ENCODE measurements at regions not wholly inside any gene's neighbourhood (a gene's known extent, or its start where the extent isn't known, plus 50 kb on each side); places are given as distances from the start of the nearest gene placed in this dataset.

DNA sequence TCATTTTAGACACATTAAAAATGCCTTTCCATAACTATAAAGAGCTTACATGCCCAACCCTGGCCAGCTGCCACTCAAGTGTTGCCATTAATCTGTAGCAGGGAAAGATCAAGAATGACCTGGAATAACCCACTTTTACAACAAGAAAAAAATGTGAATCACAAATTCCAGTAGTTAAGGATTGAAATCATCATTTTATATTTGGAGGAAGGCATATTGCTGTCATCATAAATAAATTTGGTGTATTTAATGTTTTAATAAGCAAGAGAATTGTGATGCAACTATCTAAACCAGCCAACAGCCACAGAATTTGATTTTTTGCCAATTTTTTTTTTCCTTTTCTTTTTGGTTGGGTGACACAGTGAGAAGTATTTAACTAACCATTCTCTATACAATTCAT lies 240.0 kb upstream of the SEMA6D start:
- Histone ChIP-seq H3K9ac (ENCODE audit: low read depth in 1 of 2, low read length in 2 of 2) (no peak overlapping the region), H3K27ac (ENCODE audit: low read depth in 1 of 2, low read length in 2 of 2) (no peak overlapping the region), H3K9me3 (ENCODE audit: control insufficient read depth in 4 of 4, low read length in 3 of 4) (no peaks in the 10 kb centered on the region), H3K4me3 (ENCODE audit: low read depth in 1 of 3, low read length in 3 of 3) (no peak overlapping the region), H3K36me3 (ENCODE audit: control insufficient read depth in 4 of 4, insufficient read depth in 3 of 4, low read depth in 1 of 4, low read length in 3 of 4) (no peaks in the 10 kb centered on the region), H3K27me3 (ENCODE audit: control insufficient read depth in 4 of 4, insufficient read depth in 4 of 4, low read length in 3 of 4) (no peaks in the 10 kb centered on the region), H3K4me1 (ENCODE audit: control insufficient read depth in 4 of 4, insufficient read depth in 4 of 4, low read length in 3 of 4) (peaks cover 0 to 1% (median 0%) of the 10 kb centered on the region in 4 donors)
- TF ChIP-seq HNF4G (IDR thresholded peaks at IDR 0.05) (no peak), GABPA (IDR thresholded peaks at IDR 0.05 in 1 of 2, conservative IDR thresholded peaks at IDR 0.05 in 1 of 2) (no peak), HNF4A (conservative IDR thresholded peaks at IDR 0.05) (no peak), EGR1 (IDR thresholded peaks at IDR 0.05; ENCODE audit: low read depth in 2 of 2) (no peak), FOXA1 (IDR thresholded peaks at IDR 0.05) (no peak), RAD21 (IDR thresholded peaks at IDR 0.05) (no peak), NR2F2 (IDR thresholded peaks at IDR 0.05) (no peak), JUND (IDR thresholded peaks at IDR 0.05) (no peak)
- TF ChIP-seq, protein P1, sequence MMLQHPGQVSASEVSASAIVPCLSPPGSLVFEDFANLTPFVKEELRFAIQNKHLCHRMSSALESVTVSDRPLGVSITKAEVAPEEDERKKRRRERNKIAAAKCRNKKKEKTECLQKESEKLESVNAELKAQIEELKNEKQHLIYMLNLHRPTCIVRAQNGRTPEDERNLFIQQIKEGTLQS (IDR thresholded peaks at IDR 0.05), result no peak
- TF ChIP-seq, protein P2, sequence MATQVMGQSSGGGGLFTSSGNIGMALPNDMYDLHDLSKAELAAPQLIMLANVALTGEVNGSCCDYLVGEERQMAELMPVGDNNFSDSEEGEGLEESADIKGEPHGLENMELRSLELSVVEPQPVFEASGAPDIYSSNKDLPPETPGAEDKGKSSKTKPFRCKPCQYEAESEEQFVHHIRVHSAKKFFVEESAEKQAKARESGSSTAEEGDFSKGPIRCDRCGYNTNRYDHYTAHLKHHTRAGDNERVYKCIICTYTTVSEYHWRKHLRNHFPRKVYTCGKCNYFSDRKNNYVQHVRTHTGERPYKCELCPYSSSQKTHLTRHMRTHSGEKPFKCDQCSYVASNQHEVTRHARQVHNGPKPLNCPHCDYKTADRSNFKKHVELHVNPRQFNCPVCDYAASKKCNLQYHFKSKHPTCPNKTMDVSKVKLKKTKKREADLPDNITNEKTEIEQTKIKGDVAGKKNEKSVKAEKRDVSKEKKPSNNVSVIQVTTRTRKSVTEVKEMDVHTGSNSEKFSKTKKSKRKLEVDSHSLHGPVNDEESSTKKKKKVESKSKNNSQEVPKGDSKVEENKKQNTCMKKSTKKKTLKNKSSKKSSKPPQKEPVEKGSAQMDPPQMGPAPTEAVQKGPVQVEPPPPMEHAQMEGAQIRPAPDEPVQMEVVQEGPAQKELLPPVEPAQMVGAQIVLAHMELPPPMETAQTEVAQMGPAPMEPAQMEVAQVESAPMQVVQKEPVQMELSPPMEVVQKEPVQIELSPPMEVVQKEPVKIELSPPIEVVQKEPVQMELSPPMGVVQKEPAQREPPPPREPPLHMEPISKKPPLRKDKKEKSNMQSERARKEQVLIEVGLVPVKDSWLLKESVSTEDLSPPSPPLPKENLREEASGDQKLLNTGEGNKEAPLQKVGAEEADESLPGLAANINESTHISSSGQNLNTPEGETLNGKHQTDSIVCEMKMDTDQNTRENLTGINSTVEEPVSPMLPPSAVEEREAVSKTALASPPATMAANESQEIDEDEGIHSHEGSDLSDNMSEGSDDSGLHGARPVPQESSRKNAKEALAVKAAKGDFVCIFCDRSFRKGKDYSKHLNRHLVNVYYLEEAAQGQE (IDR thresholded peaks at IDR 0.05), result no peak
- TF ChIP-seq, protein P3, sequence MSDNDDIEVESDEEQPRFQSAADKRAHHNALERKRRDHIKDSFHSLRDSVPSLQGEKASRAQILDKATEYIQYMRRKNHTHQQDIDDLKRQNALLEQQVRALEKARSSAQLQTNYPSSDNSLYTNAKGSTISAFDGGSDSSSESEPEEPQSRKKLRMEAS (IDR thresholded peaks at IDR 0.05), result no peak
- TF ChIP-seq, protein P4, sequence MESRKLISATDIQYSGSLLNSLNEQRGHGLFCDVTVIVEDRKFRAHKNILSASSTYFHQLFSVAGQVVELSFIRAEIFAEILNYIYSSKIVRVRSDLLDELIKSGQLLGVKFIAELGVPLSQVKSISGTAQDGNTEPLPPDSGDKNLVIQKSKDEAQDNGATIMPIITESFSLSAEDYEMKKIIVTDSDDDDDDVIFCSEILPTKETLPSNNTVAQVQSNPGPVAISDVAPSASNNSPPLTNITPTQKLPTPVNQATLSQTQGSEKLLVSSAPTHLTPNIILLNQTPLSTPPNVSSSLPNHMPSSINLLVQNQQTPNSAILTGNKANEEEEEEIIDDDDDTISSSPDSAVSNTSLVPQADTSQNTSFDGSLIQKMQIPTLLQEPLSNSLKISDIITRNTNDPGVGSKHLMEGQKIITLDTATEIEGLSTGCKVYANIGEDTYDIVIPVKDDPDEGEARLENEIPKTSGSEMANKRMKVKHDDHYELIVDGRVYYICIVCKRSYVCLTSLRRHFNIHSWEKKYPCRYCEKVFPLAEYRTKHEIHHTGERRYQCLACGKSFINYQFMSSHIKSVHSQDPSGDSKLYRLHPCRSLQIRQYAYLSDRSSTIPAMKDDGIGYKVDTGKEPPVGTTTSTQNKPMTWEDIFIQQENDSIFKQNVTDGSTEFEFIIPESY (IDR thresholded peaks at IDR 0.05), result no peak
- no peak for DNase-seq (ENCODE audit: low spot score)

GRCh38 chr15:47484059-47484458 lies 233.2 kb upstream of the SEMA6D start:
- no peaks in the 10 kb centered on the region for H3K27me3 ChIP-seq (ENCODE audit: control insufficient read depth in 4 of 4, insufficient read depth in 4 of 4, low read length in 3 of 4)
- H3K36me3 ChIP-seq (ENCODE audit: control insufficient read depth in 4 of 4, insufficient read depth in 3 of 4, low read depth in 1 of 4, low read length in 3 of 4), result no peaks in the 10 kb centered on the region
- no peak overlapping the region for H3K9ac ChIP-seq (ENCODE audit: low read depth in 1 of 2, low read length in 2 of 2)
- 70% methylated on average over 3 of the region's 3 CpGs for WGBS
- H3K9me3 ChIP-seq (ENCODE audit: control insufficient read depth in 4 of 4, low read length in 3 of 4), result no peaks in the 10 kb centered on the region
- no peak overlapping the region for H3K4me3 ChIP-seq (ENCODE audit: low read depth in 1 of 3, low read length in 3 of 3)
- H3K27ac ChIP-seq (ENCODE audit: low read depth in 1 of 2, low read length in 2 of 2), result no peak overlapping the region
- TF ChIP-seq FOXA1 (IDR thresholded peaks at IDR 0.05), result no peak
- TF ChIP-seq GABPA (IDR thresholded peaks at IDR 0.05 in 1 of 2, conservative IDR thresholded peaks at IDR 0.05 in 1 of 2), result peak; percentile 59 to 70
- no peak for TF ChIP-seq HNF4G (IDR thresholded peaks at IDR 0.05)
- H3K4me1 ChIP-seq (ENCODE audit: control insufficient read depth in 4 of 4, insufficient read depth in 4 of 4, low read length in 3 of 4), result no peaks in the 10 kb centered on the region
- no peak for DNase-seq (ENCODE audit: low spot score)

DNA sequence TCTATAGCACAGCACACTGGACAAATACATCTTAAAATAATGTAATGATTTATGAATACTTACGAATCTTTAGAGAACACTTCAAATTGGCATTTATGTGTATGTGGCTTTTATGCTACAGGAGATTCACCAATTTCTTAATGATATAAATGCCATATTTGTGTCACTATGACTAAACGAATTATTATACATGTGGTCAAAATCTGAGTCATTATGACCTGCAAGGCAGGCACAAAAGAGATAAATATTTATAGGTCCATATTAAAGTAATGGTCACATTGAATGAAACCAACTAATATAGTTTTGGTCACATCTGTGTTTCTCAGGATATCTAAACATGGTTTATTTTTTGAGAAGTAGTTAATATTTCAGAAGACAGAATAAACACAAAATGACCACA lies 232.3 kb upstream of the SEMA6D start:
- Histone ChIP-seq H3K36me3 (ENCODE audit: control insufficient read depth in 4 of 4, insufficient read depth in 3 of 4, low read depth in 1 of 4, low read length in 3 of 4) (no peaks in the 10 kb centered on the region), H3K27ac (ENCODE audit: low read depth in 1 of 2, low read length in 2 of 2) (no peak overlapping the region), H3K4me3 (ENCODE audit: low read depth in 1 of 3, low read length in 3 of 3) (no peak overlapping the region), H3K27me3 (ENCODE audit: control insufficient read depth in 4 of 4, insufficient read depth in 4 of 4, low read length in 3 of 4) (no peaks in the 10 kb centered on the region), H3K9me3 (ENCODE audit: control insufficient read depth in 4 of 4, low read length in 3 of 4) (no peaks in the 10 kb centered on the region), H3K9ac (ENCODE audit: low read depth in 1 of 2, low read length in 2 of 2) (no peak overlapping the region), H3K4me1 (ENCODE audit: control insufficient read depth in 4 of 4, insufficient read depth in 4 of 4, low read length in 3 of 4) (no peaks in the 10 kb centered on the region)
- no peak for DNase-seq (ENCODE audit: low spot score)
- WGBS, result 79% methylated on average over 2 of the region's 2 CpGs
- TF ChIP-seq, protein P4 (IDR thresholded peaks at IDR 0.05), result no peak
- no peak for TF ChIP-seq RAD21 (IDR thresholded peaks at IDR 0.05)
- TF ChIP-seq, protein P2 (IDR thresholded peaks at IDR 0.05), result no peak
- no peak for TF ChIP-seq FOXA1 (IDR thresholded peaks at IDR 0.05)
- no peak for TF ChIP-seq FOXA2 (IDR thresholded peaks at IDR 0.05)
- no peak for TF ChIP-seq JUND (IDR thresholded peaks at IDR 0.05)
- TF ChIP-seq YY1 (IDR thresholded peaks at IDR 0.05), result no peak
